Mucosa of rectum (tissue), 2 donors: ENCODE measurements at regions not wholly inside any gene's neighbourhood (a gene's known extent, or its start where the extent isn't known, plus 50 kb on each side); places are given as distances from the start of the nearest gene placed in this dataset.

Experiments
- H3K27ac ChIP-seq, 2 donors: one replicate each; pipeline ENCODE4 v1.7.0; 2013; ENCODE audit warnings: inconsistent platforms in 2 of 2, low read depth in 2 of 2, low read length in 2 of 2
- H3K27me3 ChIP-seq, 2 donors: one replicate each; pipeline ENCODE4 v1.7.0; 2013; ENCODE audit warnings: low read length in 2 of 2; ENCODE audit not compliant: control insufficient read depth in 2 of 2, insufficient read depth in 2 of 2
- H3K36me3 ChIP-seq, 2 donors: one replicate each; pipeline ENCODE4 v1.7.0; 2013; ENCODE audit warnings: low read length in 2 of 2; ENCODE audit not compliant: control insufficient read depth in 2 of 2, insufficient read depth in 2 of 2
- H3K4me1 ChIP-seq, 2 donors: one replicate each; pipeline ENCODE4 v1.7.0; 2013; ENCODE audit warnings: low read length in 2 of 2, mild to moderate bottlenecking in 1 of 2; ENCODE audit not compliant: control insufficient read depth in 2 of 2, insufficient read depth in 2 of 2
- H3K4me3 ChIP-seq, 2 donors: one replicate each; pipeline ENCODE4 v1.7.0; 2013; ENCODE audit warnings: low read length in 2 of 2
- H3K9ac ChIP-seq, 2 donors: one replicate each; pipeline ENCODE4 v1.7.0; 2013; ENCODE audit warnings: low read length in 2 of 2, low read depth in 1 of 2, mild to moderate bottlenecking in 1 of 2
- H3K9me3 ChIP-seq, 2 donors: one replicate each; pipeline ENCODE4 v1.7.0; 2013; ENCODE audit warnings: low read length in 2 of 2; ENCODE audit not compliant: control insufficient read depth in 2 of 2
- donor health status: healthy.
- donor health status: Normal muscosa, but diverticular disease.

DNA sequence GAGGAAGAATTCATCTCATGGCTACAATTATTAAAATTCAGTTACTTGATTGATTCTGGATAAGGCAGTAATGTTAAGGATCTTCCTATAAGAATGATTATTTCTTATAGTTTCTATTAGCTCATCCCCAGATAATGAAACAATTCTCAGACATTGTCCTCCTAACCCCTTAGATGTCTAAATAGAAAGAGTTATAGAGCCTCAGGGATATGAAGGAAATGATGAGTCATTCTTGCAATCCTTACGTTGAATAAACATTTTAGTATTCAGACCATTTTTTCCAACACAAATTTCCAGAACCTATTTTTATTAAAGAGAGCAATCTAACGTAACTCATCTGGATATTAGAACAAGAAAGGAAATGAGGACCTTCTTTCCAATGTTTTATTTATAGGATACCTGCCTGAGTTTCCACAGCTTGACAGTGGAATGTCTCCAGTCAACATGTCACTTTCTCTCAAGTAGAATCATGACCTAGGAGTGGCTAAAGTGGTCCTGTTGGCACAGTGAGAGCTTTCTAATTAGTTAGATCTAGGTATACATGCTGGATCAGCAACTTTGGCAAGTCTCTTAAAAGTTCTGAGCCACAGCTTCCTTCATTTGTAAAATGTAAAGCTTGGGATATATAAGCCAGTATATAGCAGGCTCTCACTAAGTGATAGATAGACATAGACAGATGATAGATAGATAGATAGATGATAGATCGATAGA, 88.0 kb upstream of the RAB27B start:
- no peak overlapping the region for H3K9ac ChIP-seq
- H3K4me1 ChIP-seq: no peaks in the 10 kb centered on the region
- no peaks in the 10 kb centered on the region for H3K36me3 ChIP-seq
- H3K9me3 ChIP-seq: no peaks in the 10 kb centered on the region
- no peak overlapping the region for H3K4me3 ChIP-seq
- H3K27ac ChIP-seq: no peak overlapping the region
- no peaks in the 10 kb centered on the region for H3K27me3 ChIP-seq

DNA sequence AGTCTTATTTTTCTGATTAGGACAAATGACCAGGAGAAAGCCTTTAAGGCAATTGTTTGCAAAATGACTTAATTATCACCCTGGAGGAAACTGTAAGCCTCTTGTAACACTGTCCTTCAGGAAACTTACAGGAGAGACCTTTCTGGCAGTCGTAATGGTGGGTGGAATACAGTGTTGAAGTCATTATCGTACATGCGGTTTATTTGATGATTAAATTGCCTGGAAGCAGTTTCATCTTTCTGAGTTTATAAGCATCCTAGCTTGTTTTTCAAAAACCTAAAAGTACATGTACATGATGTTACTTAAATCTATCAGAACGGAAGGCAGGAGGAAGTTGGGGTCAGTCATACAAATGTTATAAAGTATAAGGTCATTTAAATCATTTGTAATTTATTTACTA, 86.2 kb upstream of the RAB27B start:
- Histone ChIP-seq H3K4me1 (no peaks in the 10 kb centered on the region), H3K9me3 (no peaks in the 10 kb centered on the region), H3K27ac (no peak overlapping the region), H3K4me3 (no peak overlapping the region), H3K9ac (no peak overlapping the region), H3K36me3 (no peaks in the 10 kb centered on the region), H3K27me3 (no peaks in the 10 kb centered on the region)

DNA sequence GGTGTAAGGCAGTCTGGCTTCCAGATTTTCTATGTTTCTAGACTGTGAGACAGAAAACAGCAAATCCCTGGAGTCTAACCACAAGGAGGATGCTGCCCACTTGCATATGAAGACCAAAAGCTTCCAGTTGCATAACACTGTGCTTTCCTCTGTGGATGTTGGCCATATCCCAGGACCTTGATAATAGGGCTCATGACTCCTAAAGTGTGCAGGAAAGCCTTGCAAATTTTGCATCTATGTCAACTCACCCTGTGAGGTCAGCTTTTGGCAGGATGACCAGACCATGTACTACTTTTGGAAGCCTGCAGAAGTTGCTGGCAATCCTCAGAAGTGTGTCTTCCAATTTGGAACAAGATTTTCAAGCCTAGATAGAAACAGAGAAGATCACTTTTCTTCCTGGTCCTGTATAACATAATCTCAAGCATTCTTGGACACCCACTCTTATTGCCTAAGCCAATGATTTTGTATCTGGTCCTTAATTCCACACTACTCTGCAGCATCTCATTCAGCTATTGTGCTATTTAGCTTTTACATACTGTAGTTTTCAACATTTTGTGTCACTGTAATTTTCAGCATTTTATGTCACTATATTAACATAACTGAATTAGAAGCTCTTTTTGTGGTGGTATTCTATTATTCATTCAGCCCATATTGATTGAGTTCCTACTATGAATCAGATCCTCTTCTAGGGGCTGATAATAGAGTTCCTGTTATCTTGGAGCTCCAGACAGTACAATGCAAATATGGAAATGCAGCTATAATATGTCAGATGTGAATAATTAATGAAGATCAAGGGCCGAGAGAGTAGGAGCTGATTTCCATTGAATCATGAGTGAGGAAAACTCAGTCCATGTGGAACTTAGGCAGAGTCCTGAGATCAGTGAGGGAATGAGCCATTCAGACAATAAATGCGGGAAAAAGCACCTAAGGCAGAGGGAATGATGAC, 85.3 kb upstream of the RAB27B start:
- Histone ChIP-seq H3K9me3 (no peaks in the 10 kb centered on the region), H3K4me1 (no peaks in the 10 kb centered on the region), H3K9ac (no peak overlapping the region), H3K27me3 (no peaks in the 10 kb centered on the region), H3K36me3 (no peaks in the 10 kb centered on the region), H3K27ac (no peak overlapping the region), H3K4me3 (no peak overlapping the region)

DNA sequence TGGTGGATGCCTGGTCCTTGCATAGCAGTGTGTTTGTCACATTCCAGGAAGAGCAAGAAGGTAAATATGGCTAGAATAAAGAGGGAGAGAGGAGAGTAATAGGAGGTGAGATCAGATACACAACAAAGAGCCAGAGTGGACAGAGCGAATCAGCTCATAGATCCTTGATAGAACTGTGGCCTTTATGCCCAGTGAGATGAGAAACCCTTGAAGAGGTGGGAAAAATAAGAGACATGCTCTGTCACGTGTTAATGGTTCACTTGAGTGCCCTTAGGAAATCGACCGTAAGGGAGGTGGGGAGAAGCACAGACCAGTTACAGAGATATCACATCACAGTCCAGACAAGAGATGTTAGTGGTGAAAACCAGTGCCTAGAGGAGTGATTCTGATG, 84.7 kb upstream of the RAB27B start:
- Histone ChIP-seq H3K27me3 (no peaks in the 10 kb centered on the region), H3K4me1 (no peaks in the 10 kb centered on the region), H3K27ac (no peak overlapping the region), H3K36me3 (no peaks in the 10 kb centered on the region), H3K4me3 (no peak overlapping the region), H3K9ac (no peak overlapping the region), H3K9me3 (no peaks in the 10 kb centered on the region)

DNA sequence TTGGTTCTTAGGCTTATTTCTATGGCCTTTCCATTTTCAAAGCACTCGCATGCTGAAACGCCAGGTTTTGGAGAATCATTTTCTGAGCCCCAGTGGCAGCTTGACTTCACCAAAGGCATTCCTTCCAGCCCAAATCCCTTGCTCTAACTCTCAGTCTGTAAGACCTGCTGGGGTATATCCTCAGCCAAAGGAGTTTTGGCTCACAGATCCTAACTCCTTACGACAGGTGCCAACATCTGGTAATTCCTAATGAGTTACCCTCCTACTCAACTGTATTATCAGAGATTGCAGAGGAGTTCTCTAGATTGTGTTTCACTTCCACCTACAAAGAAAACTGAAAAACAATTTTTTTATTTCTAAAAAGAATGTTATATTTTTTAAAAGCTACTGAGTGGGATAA, 79.0 kb upstream of the RAB27B start:
- Histone ChIP-seq H3K27me3 (no peaks in the 10 kb centered on the region), H3K4me3 (no peak overlapping the region), H3K4me1 (peaks cover 0 to 7% of the 10 kb centered on the region in 2 donors), H3K36me3 (no peaks in the 10 kb centered on the region), H3K27ac (no peak overlapping the region), H3K9me3 (no peaks in the 10 kb centered on the region), H3K9ac (no peak overlapping the region)

DNA sequence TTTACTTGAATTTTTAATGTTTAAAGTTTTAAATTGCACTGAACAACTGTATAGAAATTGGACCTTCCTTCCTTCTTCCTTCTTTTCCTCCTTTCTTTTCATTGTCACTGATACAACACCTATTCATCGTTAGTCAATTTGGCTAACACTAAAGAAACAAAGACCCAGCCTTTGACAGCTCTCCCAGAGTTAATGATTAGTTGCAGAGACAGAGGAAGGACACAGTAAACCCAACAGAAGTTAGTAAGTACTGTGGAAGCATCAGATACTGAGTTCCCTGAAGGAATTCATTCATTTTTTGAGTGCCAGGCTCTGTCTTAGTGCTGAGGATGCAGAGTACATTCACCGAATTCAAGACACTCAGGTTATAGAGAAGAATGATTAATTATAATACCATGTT, 77.9 kb upstream of the RAB27B start:
- peaks cover 0 to 7% of the 10 kb centered on the region in 2 donors for H3K4me1 ChIP-seq
- H3K4me3 ChIP-seq: no peak overlapping the region
- H3K27me3 ChIP-seq: no peaks in the 10 kb centered on the region
- no peaks in the 10 kb centered on the region for H3K9me3 ChIP-seq
- H3K9ac ChIP-seq: no peak overlapping the region
- no peaks in the 10 kb centered on the region for H3K36me3 ChIP-seq
- no peak overlapping the region for H3K27ac ChIP-seq

DNA sequence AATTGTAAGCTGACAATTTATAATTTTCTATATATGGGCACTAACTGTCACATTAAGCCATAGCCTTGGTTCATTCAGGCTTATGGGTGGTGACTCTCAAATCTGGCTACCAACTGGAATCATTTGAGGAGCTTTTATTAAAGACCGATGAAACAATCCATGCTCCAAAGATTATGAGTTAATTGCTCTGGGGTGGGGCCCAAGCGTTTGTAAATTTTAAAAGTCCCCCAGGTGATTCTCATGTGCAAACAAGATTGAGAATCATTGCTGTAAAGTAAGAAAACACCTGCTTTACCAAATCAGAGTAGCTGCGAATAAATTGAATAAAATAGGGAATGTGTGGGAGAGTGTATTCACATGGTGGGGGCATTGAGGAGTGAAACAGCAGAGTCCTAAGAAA, 76.1 kb upstream of the RAB27B start:
- no peak overlapping the region for H3K9ac ChIP-seq
- no peaks in the 10 kb centered on the region for H3K27me3 ChIP-seq
- H3K4me1 ChIP-seq: peaks cover 0 to 7% of the 10 kb centered on the region in 2 donors
- H3K36me3 ChIP-seq: no peaks in the 10 kb centered on the region
- H3K9me3 ChIP-seq: no peaks in the 10 kb centered on the region
- H3K4me3 ChIP-seq: no peak overlapping the region
- H3K27ac ChIP-seq: no peak overlapping the region

DNA sequence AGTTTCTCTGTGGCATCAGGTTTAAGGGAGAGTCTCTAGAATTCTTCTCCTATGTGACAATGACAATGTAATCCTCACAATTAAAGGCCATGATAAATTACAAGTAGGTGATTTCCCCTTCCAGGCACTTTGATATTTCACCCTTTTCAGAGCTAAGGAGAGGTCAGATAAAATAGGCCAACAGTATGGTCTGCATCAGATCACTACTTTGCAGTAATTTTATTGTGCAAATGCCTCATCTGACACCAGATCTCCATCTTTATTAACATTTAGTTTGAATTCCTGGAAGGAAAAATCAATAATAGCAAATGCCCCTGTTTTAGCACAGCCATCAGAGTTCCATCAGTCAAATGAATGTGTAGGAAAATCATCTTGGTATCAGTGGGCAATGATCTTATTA, 72.8 kb upstream of the RAB27B start:
- Histone ChIP-seq H3K9ac (no peak overlapping the region), H3K9me3 (peaks cover 0 to 2% of the 10 kb centered on the region in 2 donors), H3K27ac (no peak overlapping the region), H3K4me3 (no peak overlapping the region), H3K27me3 (no peaks in the 10 kb centered on the region), H3K36me3 (no peaks in the 10 kb centered on the region), H3K4me1 (peaks cover 0 to 5% of the 10 kb centered on the region in 2 donors)

DNA sequence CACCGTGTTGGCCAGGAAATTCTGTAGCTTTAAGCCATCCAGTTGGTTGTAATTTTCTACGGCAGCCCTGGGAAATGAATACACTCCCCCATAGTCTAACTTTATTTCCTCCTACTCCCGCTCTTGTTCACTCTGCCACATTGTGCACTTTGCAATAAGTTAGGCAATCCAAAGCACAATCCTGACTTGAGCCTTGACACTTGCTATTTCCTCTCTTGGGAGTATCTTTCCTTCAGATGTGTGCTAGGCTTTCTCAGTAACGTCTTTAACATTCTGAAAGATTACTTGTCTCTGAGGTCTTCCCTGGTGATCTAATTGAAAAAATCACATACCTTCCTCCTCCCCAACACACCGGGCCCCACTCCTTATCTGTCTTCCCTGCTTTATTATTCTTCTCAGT, 65.9 kb upstream of the RAB27B start:
- no peak overlapping the region for H3K4me3 ChIP-seq
- H3K27me3 ChIP-seq: no peaks in the 10 kb centered on the region
- H3K4me1 ChIP-seq: peaks cover 0 to 5% of the 10 kb centered on the region in 2 donors
- no peak overlapping the region for H3K27ac ChIP-seq
- no peaks in the 10 kb centered on the region for H3K36me3 ChIP-seq
- H3K9me3 ChIP-seq: peaks cover 0 to 2% of the 10 kb centered on the region in 2 donors
- H3K9ac ChIP-seq: no peak overlapping the region

DNA sequence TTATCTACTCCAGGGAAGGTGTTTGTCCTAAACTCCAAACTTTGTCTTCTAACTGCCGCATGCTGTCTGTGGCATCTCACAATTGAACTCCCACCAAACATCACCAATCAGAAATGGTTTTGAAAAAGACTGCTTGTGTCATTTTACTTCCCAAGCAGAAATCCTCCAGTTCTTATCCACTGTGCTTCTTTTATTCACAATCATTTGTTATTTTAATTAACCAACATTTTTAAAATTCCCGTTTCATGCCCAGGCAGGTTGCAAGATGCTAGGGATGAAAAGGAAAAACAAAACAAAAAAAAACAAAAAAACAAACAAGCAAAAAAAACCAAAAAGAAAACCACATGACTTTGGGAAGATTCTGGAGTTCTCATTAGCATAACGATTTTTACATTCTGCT, 63.5 kb upstream of the RAB27B start:
- H3K9ac ChIP-seq: no peak overlapping the region
- no peak overlapping the region for H3K4me3 ChIP-seq
- peaks cover 0 to 5% of the 10 kb centered on the region in 2 donors for H3K4me1 ChIP-seq
- H3K9me3 ChIP-seq: no peaks in the 10 kb centered on the region
- H3K27ac ChIP-seq: no peak overlapping the region
- no peaks in the 10 kb centered on the region for H3K36me3 ChIP-seq
- no peaks in the 10 kb centered on the region for H3K27me3 ChIP-seq
